ENCODE measurements at regions not wholly inside any gene's neighbourhood (a gene's known extent, or its start where the extent isn't known, plus 50 kb on each side); places are given as distances from the start of the nearest gene placed in this dataset.

GRCh38 chr15:31545257-31545656 lies 218.6 kb downstream of the KLF13 start:
- H2AFZ ChIP-seq (ENCODE audit: low read depth, low read length), result no peak overlapping the region
- H3K27ac ChIP-seq (ENCODE audit: low read depth, low read length), result no peak overlapping the region
- H3K4me1 ChIP-seq (ENCODE audit: insufficient read depth, low read length), result no peaks in the 10 kb centered on the region
- H3K36me3 ChIP-seq (ENCODE audit: insufficient read depth, low read length), result no peaks in the 10 kb centered on the region
- no peak overlapping the region for H3K9ac ChIP-seq (ENCODE audit: low read length)
- no peaks in the 10 kb centered on the region for H4K20me1 ChIP-seq (ENCODE audit: insufficient read depth, low read length)
- no peak overlapping the region for H3K4me2 ChIP-seq (ENCODE audit: low read length)
- H3K4me3 ChIP-seq (ENCODE audit: insufficient read depth, low read depth, low read length), result no peak overlapping the region
- H3K36me3 Mint-ChIP-seq (ENCODE audit: low read depth, unreplicated experiment), result no peaks in the 10 kb centered on the region
- no peak for FAIRE-seq
- no peaks in the 10 kb centered on the region for H3K9me3 Mint-ChIP-seq (ENCODE audit: unreplicated experiment)
- H3K27me3 Mint-ChIP-seq (ENCODE audit: low read depth, unreplicated experiment), result peaks cover 8% of the 10 kb centered on the region
- no peaks in the 10 kb centered on the region for H3K27me3 ChIP-seq (ENCODE audit: insufficient read depth, low read length)
- H3K9me3 ChIP-seq (ENCODE audit: insufficient read depth, low read depth, low read length), result no peaks in the 10 kb centered on the region
- H3K4me3 Mint-ChIP-seq (ENCODE audit: unreplicated experiment), result no peak overlapping the region
- no peak for DNase-seq (ENCODE audit: low read depth)
- H3K79me2 ChIP-seq (ENCODE audit: insufficient read depth, low read length), result no peaks in the 10 kb centered on the region
- TF ChIP-seq, protein P1, sequence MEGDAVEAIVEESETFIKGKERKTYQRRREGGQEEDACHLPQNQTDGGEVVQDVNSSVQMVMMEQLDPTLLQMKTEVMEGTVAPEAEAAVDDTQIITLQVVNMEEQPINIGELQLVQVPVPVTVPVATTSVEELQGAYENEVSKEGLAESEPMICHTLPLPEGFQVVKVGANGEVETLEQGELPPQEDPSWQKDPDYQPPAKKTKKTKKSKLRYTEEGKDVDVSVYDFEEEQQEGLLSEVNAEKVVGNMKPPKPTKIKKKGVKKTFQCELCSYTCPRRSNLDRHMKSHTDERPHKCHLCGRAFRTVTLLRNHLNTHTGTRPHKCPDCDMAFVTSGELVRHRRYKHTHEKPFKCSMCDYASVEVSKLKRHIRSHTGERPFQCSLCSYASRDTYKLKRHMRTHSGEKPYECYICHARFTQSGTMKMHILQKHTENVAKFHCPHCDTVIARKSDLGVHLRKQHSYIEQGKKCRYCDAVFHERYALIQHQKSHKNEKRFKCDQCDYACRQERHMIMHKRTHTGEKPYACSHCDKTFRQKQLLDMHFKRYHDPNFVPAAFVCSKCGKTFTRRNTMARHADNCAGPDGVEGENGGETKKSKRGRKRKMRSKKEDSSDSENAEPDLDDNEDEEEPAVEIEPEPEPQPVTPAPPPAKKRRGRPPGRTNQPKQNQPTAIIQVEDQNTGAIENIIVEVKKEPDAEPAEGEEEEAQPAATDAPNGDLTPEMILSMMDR (IDR thresholded peaks at IDR 0.05; ENCODE audit: insufficient read depth, low read depth, low read length), result no peak
- H3K4me1 Mint-ChIP-seq (ENCODE audit: low read depth, unreplicated experiment), result no peaks in the 10 kb centered on the region
- H3K27ac Mint-ChIP-seq (ENCODE audit: unreplicated experiment), result no peak overlapping the region

GRCh38 chr15:31550211-31550977 lies 223.8 kb downstream of the KLF13 start:
- peaks cover 4% of the 10 kb centered on the region for H3K4me1 ChIP-seq (ENCODE audit: insufficient read depth, low read length)
- TF ChIP-seq, protein P1 (IDR thresholded peaks at IDR 0.05; ENCODE audit: insufficient read depth, low read depth, low read length), result no peak
- no peak for TF ChIP-seq EZH2 (IDR thresholded peaks at IDR 0.05; ENCODE audit: insufficient read depth, low read length)
- no peaks in the 10 kb centered on the region for H3K27me3 ChIP-seq (ENCODE audit: insufficient read depth, low read length)
- H3K4me3 Mint-ChIP-seq (ENCODE audit: unreplicated experiment), result no peak overlapping the region
- no peak overlapping the region for H3K4me2 ChIP-seq (ENCODE audit: low read length)
- no peak overlapping the region for H2AFZ ChIP-seq (ENCODE audit: low read depth, low read length)
- H3K4me1 Mint-ChIP-seq (ENCODE audit: low read depth, unreplicated experiment), result peaks cover 2% of the 10 kb centered on the region
- H3K9ac ChIP-seq (ENCODE audit: low read length), result no peak overlapping the region
- H3K79me2 ChIP-seq (ENCODE audit: insufficient read depth, low read length), result no peaks in the 10 kb centered on the region
- H3K36me3 Mint-ChIP-seq (ENCODE audit: low read depth, unreplicated experiment), result no peaks in the 10 kb centered on the region
- H3K27ac ChIP-seq (ENCODE audit: low read depth, low read length), result no peak overlapping the region
- no peaks in the 10 kb centered on the region for H3K9me3 ChIP-seq (ENCODE audit: insufficient read depth, low read depth, low read length)
- H3K27me3 Mint-ChIP-seq (ENCODE audit: low read depth, unreplicated experiment), result peaks cover 17% of the 10 kb centered on the region
- H4K20me1 ChIP-seq (ENCODE audit: insufficient read depth, low read length), result no peaks in the 10 kb centered on the region
- H3K27ac Mint-ChIP-seq (ENCODE audit: unreplicated experiment), result no peak overlapping the region
- no peaks in the 10 kb centered on the region for H3K36me3 ChIP-seq (ENCODE audit: insufficient read depth, low read length)
- DNase-seq (ENCODE audit: low read depth) (no peak), FAIRE-seq (no peak)
- H3K4me3 ChIP-seq (ENCODE audit: insufficient read depth, low read depth, low read length), result no peak overlapping the region
- H3K9me3 Mint-ChIP-seq (ENCODE audit: unreplicated experiment), result peaks cover 4% of the 10 kb centered on the region

DNA sequence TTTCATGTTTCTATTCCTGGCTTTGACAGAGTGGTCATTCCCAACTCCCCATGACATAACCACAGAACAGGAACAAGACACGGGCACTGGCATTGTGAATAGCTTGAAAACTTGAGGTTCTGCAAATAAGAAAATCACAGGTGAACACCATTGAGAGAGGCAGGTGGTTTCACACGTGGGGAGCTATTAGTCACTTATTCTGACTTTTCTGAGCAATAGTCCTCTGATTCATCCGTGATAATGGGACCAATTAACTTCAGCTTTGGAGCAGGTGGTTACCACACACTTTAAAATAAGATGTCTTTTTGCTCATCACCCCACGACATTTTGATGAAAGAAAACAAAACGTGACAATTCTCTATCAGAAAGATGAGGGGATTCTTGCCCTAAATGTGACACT lies 224.7 kb downstream of the KLF13 start:
- no peaks in the 10 kb centered on the region for H3K79me2 ChIP-seq (ENCODE audit: insufficient read depth, low read length)
- Mint-ChIP-seq H3K4me3 (ENCODE audit: unreplicated experiment) (no peak overlapping the region), H3K36me3 (ENCODE audit: low read depth, unreplicated experiment) (no peaks in the 10 kb centered on the region), H3K9me3 (ENCODE audit: unreplicated experiment) (peaks cover 4% of the 10 kb centered on the region), H3K27me3 (ENCODE audit: low read depth, unreplicated experiment) (peaks cover 17% of the 10 kb centered on the region), H3K27ac (ENCODE audit: unreplicated experiment) (no peak overlapping the region), H3K4me1 (ENCODE audit: low read depth, unreplicated experiment) (peaks cover 2% of the 10 kb centered on the region)
- no peak overlapping the region for H3K4me2 ChIP-seq (ENCODE audit: low read length)
- FAIRE-seq (no peak), DNase-seq (ENCODE audit: low read depth) (no peak)
- no peaks in the 10 kb centered on the region for H3K27me3 ChIP-seq (ENCODE audit: insufficient read depth, low read length)
- TF ChIP-seq, protein P1 (IDR thresholded peaks at IDR 0.05; ENCODE audit: insufficient read depth, low read depth, low read length), result no peak
- TF ChIP-seq EZH2 (IDR thresholded peaks at IDR 0.05; ENCODE audit: insufficient read depth, low read length), result no peak
- H3K27ac ChIP-seq (ENCODE audit: low read depth, low read length), result no peak overlapping the region
- H4K20me1 ChIP-seq (ENCODE audit: insufficient read depth, low read length), result no peaks in the 10 kb centered on the region
- no peak overlapping the region for H2AFZ ChIP-seq (ENCODE audit: low read depth, low read length)
- H3K9me3 ChIP-seq (ENCODE audit: insufficient read depth, low read depth, low read length), result no peaks in the 10 kb centered on the region
- peaks cover 4% of the 10 kb centered on the region for H3K4me1 ChIP-seq (ENCODE audit: insufficient read depth, low read length)
- no peak overlapping the region for H3K4me3 ChIP-seq (ENCODE audit: insufficient read depth, low read depth, low read length)
- no peak overlapping the region for H3K9ac ChIP-seq (ENCODE audit: low read length)
- no peaks in the 10 kb centered on the region for H3K36me3 ChIP-seq (ENCODE audit: insufficient read depth, low read length)
